SK-N-SH (cell line): ENCODE measurements at regions not wholly inside any gene's neighbourhood (a gene's known extent, or its start where the extent isn't known, plus 50 kb on each side); places are given as distances from the start of the nearest gene placed in this dataset.

Source experiments
- CTCF ChIA-PET: fragments of 300-600, 350-600 bp; formaldehyde crosslinking; extraction: SDS; loops from one replicate; lab custom pipeline; 2021; lab: Yijun Ruan, JAX
- POLR2A ChIA-PET: fragments of 350-600 bp; sonication (Branson Sonifier 250); formaldehyde crosslinking; extraction: SDS; loops from one replicate; lab custom pipeline; 2020; ENCODE audit warnings: antibody characterized with exemption, inconsistent platforms; lab: Yijun Ruan, JAX
- DNase-seq: peaks from one replicate; pipeline ENCODE4 v3.0.0; 2012
- H2AFZ ChIP-seq: fragments of 200-600 bp; sonication (generic); 2 replicates; pipeline ENCODE4 v1.8.1; 2016; ENCODE audit warnings: antibody characterized with exemption, mild to moderate bottlenecking, low read depth
- H3F3A ChIP-seq: fragments of 200-600 bp; sonication (generic); replicated peaks from 2 replicates; pipeline ENCODE3; 2016; ENCODE audit warnings: antibody characterized with exemption, mild to moderate bottlenecking; ENCODE audit not compliant: insufficient read depth
- H3K27ac ChIP-seq, 2 experiments: fragments of 200-500 bp in 1 of 2; fragments of 200-600 bp in 1 of 2; sonication (Bioruptor generic) in 1 of 2; sonication (generic), shearing (Covaris generic) in 1 of 2; 2 replicates each; pipeline versions ENCODE4 v1.5.1 to v1.6.1; 2014 to 2016; ENCODE audit warnings: low read depth in 2 of 2, inconsistent platforms in 1 of 2, low read length in 1 of 2, mild to moderate bottlenecking in 1 of 2, mixed read lengths in 1 of 2
- H3K27me3 ChIP-seq: fragments of 200-600 bp; sonication (generic), shearing (Covaris generic); 2 replicates; pipeline ENCODE4 v1.6.1; 2016; ENCODE audit warnings: mixed run types; ENCODE audit not compliant: insufficient read depth
- H3K36me3 ChIP-seq, 2 experiments: fragments of 200-500 bp in 1 of 2; fragments of 200-600 bp in 1 of 2; sonication (Bioruptor generic) in 1 of 2; sonication (generic) in 1 of 2; replicated peaks in 1 of 2; 2 replicates each; pipeline versions ENCODE3 to v1.5.1; 2014 to 2016; ENCODE audit warnings: low read length in 1 of 2, mild to moderate bottlenecking in 1 of 2; ENCODE audit not compliant: insufficient read depth in 2 of 2, control insufficient read depth in 1 of 2
- H3K4me1 ChIP-seq, 2 experiments: fragments of 200-500 bp in 1 of 2; fragments of 200-600 bp in 1 of 2; sonication (Bioruptor generic) in 1 of 2; sonication (generic), shearing (Covaris generic) in 1 of 2; 2 replicates each; pipeline versions ENCODE4 v1.5.1 to v1.6.1; 2014 to 2016; ENCODE audit warnings: low read depth in 1 of 2, low read length in 1 of 2, mixed run types in 1 of 2; ENCODE audit not compliant: insufficient read depth in 2 of 2, control insufficient read depth in 1 of 2
- H3K4me2 ChIP-seq: fragments of 200-600 bp; sonication (generic), shearing (Covaris generic); 2 replicates; pipeline ENCODE4 v1.6.1; 2017; ENCODE audit warnings: mixed run types
- H3K4me3 ChIP-seq, 2 experiments: fragments of 200-500 bp in 1 of 2; fragments of 200-600 bp in 1 of 2; sonication (Bioruptor generic) in 1 of 2; sonication (generic), shearing (Covaris generic) in 1 of 2; 2 replicates each; pipeline versions ENCODE4 v1.5.1 to v1.8.1; 2014 to 2016; ENCODE audit warnings: low read depth in 2 of 2, inconsistent platforms in 1 of 2, low read length in 1 of 2, mild to moderate bottlenecking in 1 of 2, mixed read lengths in 1 of 2, moderate library complexity in 1 of 2
- H3K79me2 ChIP-seq: fragments of 200-600 bp; sonication (generic); 2 replicates; pipeline ENCODE4 v1.8.1; 2017; ENCODE audit warnings: mild to moderate bottlenecking; ENCODE audit not compliant: insufficient read depth
- H3K9ac ChIP-seq: fragments of 200-600 bp; sonication (generic); 2 replicates; pipeline ENCODE4 v1.6.1; 2017; ENCODE audit warnings: mixed run types
- H3K9me2 ChIP-seq: fragments of 200-600 bp; sonication (generic); 2 replicates; pipeline ENCODE4 v1.6.1; 2017; ENCODE audit warnings: mixed run types
- H3K9me3 ChIP-seq: fragments of 200-600 bp; sonication (generic); 2 replicates; pipeline ENCODE4 v1.6.1; 2017; ENCODE audit warnings: mixed run types, mild to moderate bottlenecking, moderate library complexity
- H4K20me1 ChIP-seq: fragments of 200-600 bp; sonication (generic); 2 replicates; pipeline ENCODE4 v1.6.1; 2017; ENCODE audit warnings: mild to moderate bottlenecking, mixed run types; ENCODE audit not compliant: insufficient read depth
- CHD2 ChIP-seq: fragments of 150-350 bp; IDR thresholded peaks from 2 replicates; pipeline ENCODE4 v1.6.1; 2018; ENCODE audit warnings: low read length; ENCODE audit not compliant: partially characterized antibody
- CTCF ChIP-seq: fragments of 200-600 bp; sonication (generic); IDR thresholded peaks from 2 replicates; pipeline ENCODE4 v1.6.1; 2017; ENCODE audit warnings: antibody characterized with exemption, mild to moderate bottlenecking, moderate library complexity
- ELF1 ChIP-seq: IDR thresholded peaks from 2 replicates; pipeline ENCODE4 v1.4.0; 2012
- EP300 ChIP-seq, 2 experiments: IDR thresholded peaks; 2 replicates each; pipeline versions ENCODE4 v1.4.0 to v1.6.1; 2012; ENCODE audit warnings: borderline replicate concordance in 1 of 2, low read depth in 1 of 2, low read length in 1 of 2
- EZH2phosphoT487 ChIP-seq: fragments of 200-600 bp; sonication (generic); IDR thresholded peaks from 2 replicates; pipeline ENCODE4 v1.6.1; 2017; ENCODE audit warnings: low read depth, mixed run types, mild to moderate bottlenecking, antibody characterized with exemption, moderate library complexity, borderline replicate concordance
- FOSL2 ChIP-seq: IDR thresholded peaks from 2 replicates; pipeline ENCODE4 v1.4.0; 2012; ENCODE audit warnings: low read depth, mild to moderate bottlenecking, moderate library complexity, borderline replicate concordance
- FOXM1 ChIP-seq: IDR thresholded peaks from 2 replicates; pipeline ENCODE4 v1.4.0; 2012; ENCODE audit warnings: low read depth, mild to moderate bottlenecking
- GABPA ChIP-seq: IDR thresholded peaks from 2 replicates; pipeline ENCODE4 v1.4.0; 2012; ENCODE audit warnings: low read depth, mild to moderate bottlenecking
- GATA2 ChIP-seq: sonication (generic); formaldehyde crosslinking; IDR thresholded peaks from 2 replicates; pipeline ENCODE4 v1.5.0; 2020; ENCODE audit warnings: mild to moderate bottlenecking, missing genetic modification reagents
- JUND ChIP-seq: IDR thresholded peaks from 2 replicates; pipeline ENCODE4 v1.4.0; 2012
- MEF2A ChIP-seq: IDR thresholded peaks from 2 replicates; pipeline ENCODE4 v1.4.0; 2012; ENCODE audit warnings: low read depth, borderline replicate concordance
- MXI1 ChIP-seq: IDR thresholded peaks from 2 replicates; pipeline ENCODE4 v1.6.1; 2012; ENCODE audit warnings: mild to moderate bottlenecking, low read depth, low read length, improper control_type of control experiment
- NFIC ChIP-seq: IDR thresholded peaks from 2 replicates; pipeline ENCODE4 v1.4.0; 2012; ENCODE audit warnings: borderline replicate concordance
- NRF1 ChIP-seq: IDR thresholded peaks from 2 replicates; pipeline ENCODE4 v1.6.1; 2012; ENCODE audit warnings: low read depth, mild to moderate bottlenecking, low read length
- POLR2AphosphoS5 ChIP-seq: IDR thresholded peaks from 2 replicates; pipeline ENCODE4 v1.6.1; 2012; ENCODE audit warnings: low read depth, low read length
- RXRA ChIP-seq: IDR thresholded peaks from 2 replicates; pipeline ENCODE4 v1.4.0; 2012; ENCODE audit warnings: low read depth, mild to moderate bottlenecking, borderline replicate concordance
- SIN3A ChIP-seq: IDR thresholded peaks from 2 replicates; pipeline ENCODE4 v1.6.1; 2012; ENCODE audit warnings: low read depth, mild to moderate bottlenecking, low read length, moderate library complexity, borderline replicate concordance
- SMC3 ChIP-seq: IDR thresholded peaks from 2 replicates; pipeline ENCODE4 v1.6.1; 2012; ENCODE audit warnings: low read depth, low read length, improper control_type of control experiment
- TAF1 ChIP-seq: IDR thresholded peaks from 2 replicates; pipeline ENCODE4 v1.6.1; 2012; ENCODE audit warnings: low read depth, mild to moderate bottlenecking, low read length, moderate library complexity, borderline replicate concordance
- ZBTB33 ChIP-seq: IDR thresholded peaks from 2 replicates; pipeline ENCODE4 v1.4.0; 2012; ENCODE audit warnings: low read depth, borderline replicate concordance
- WGBS: methylation state at CpG from one replicate; pipeline ENCODE4 v1.1.6; 2017; ENCODE audit warnings: low lambda C conversion rate; 5-methylcytosine and 5-hydroxymethylcytosine counted together

- no peak for DNase-seq
- WGBS, result 47% methylated on average over 16 of the region's 16 CpGs
- CTCF ChIA-PET, result interaction anchor here (0.6 kb wide), 1 partner anchor 25 kb away, joined by 3 read pairs; no protein-coding TSS in a partner anchor
These were observed 1977.7 kb upstream of the LRRTM1 start for GRCh38 chr2:82282111-82282882.

GRCh38 chr2:82279367-82279766 is 1974.8 kb upstream of the LRRTM1 start:
- no peaks in the 10 kb centered on the region for H4K20me1 ChIP-seq
- no peak overlapping the region for H3K27ac ChIP-seq
- no peaks in the 10 kb centered on the region for H3K36me3 ChIP-seq
- CTCF ChIA-PET, result no interaction called here
- H3F3A ChIP-seq, result no peaks in the 10 kb centered on the region
- TF ChIP-seq FOSL2 (no peak), GABPA (no peak)
- TF ChIP-seq, all 33 proteins: peak for 0
- no peaks in the 10 kb centered on the region for H3K4me1 ChIP-seq
- H3K9ac ChIP-seq, result no peak overlapping the region
- no peaks in the 10 kb centered on the region for H3K27me3 ChIP-seq
- DNase-seq, result no peak
- POLR2A ChIA-PET, result no interaction called here
- 0% methylated on average over 1 of the region's 1 CpG for WGBS
- no peaks in the 10 kb centered on the region for H3K9me2 ChIP-seq
- no peaks in the 10 kb centered on the region for H3K9me3 ChIP-seq
- no peak overlapping the region for H3K4me3 ChIP-seq
- H3K4me2 ChIP-seq, result no peak overlapping the region
- H2AFZ ChIP-seq, result no peak overlapping the region
- H3K79me2 ChIP-seq, result no peaks in the 10 kb centered on the region

More at GRCh38 chr2:82282111-82282882, 1977.7 kb upstream of the LRRTM1 start:
- Histone ChIP-seq H3K79me2 (no peaks in the 10 kb centered on the region), H4K20me1 (no peaks in the 10 kb centered on the region), H3K9me3 (no peaks in the 10 kb centered on the region), H2AFZ (no peak overlapping the region), H3K27ac (no peak overlapping the region), H3K36me3 (no peaks in the 10 kb centered on the region), H3K9ac (no peak overlapping the region), H3K9me2 (no peaks in the 10 kb centered on the region), H3K4me3 (no peak overlapping the region), H3F3A (no peaks in the 10 kb centered on the region), H3K27me3 (no peaks in the 10 kb centered on the region), H3K4me1 (no peaks in the 10 kb centered on the region), H3K4me2 (no peak overlapping the region)
- POLR2A ChIA-PET, result no interaction called here
- TF ChIP-seq CTCF (peak; percentile 28; the same call in 1 of the 2 replicates), SIN3A (no peak), POLR2AphosphoS5 (no peak), CHD2 (no peak), ELF1 (no peak), SMC3 (no peak)

- no peak for DNase-seq
- H3K4me1 ChIP-seq, result no peaks in the 10 kb centered on the region
- H4K20me1 ChIP-seq, result no peaks in the 10 kb centered on the region
- H3K4me3 ChIP-seq, result no peak overlapping the region
- H3K79me2 ChIP-seq, result no peaks in the 10 kb centered on the region
- no peak overlapping the region for H3K9ac ChIP-seq
- no peaks in the 10 kb centered on the region for H3K9me3 ChIP-seq
- H3K36me3 ChIP-seq, result no peaks in the 10 kb centered on the region
- no peaks in the 10 kb centered on the region for H3K9me2 ChIP-seq
- no peak overlapping the region for H2AFZ ChIP-seq
- no peak overlapping the region for H3K27ac ChIP-seq
- no peak overlapping the region for H3K4me2 ChIP-seq
- H3K27me3 ChIP-seq, result no peaks in the 10 kb centered on the region
- no peaks in the 10 kb centered on the region for H3F3A ChIP-seq
- ChIA-PET POLR2A (no interaction called here), CTCF (no interaction called here)
- WGBS, result 0% methylated on average over 1 of the region's 1 CpG
- no peak for TF ChIP-seq RXRA
- TF ChIP-seq FOSL2, result no peak
- TF ChIP-seq MEF2A, result no peak
- no peak for TF ChIP-seq FOXM1
- no peak for TF ChIP-seq NFIC
- TF ChIP-seq EZH2phosphoT487, result no peak
- no peak for TF ChIP-seq ZBTB33
- TF ChIP-seq NRF1, result no peak
- TF ChIP-seq JUND, result no peak
- no peak for TF ChIP-seq MXI1
- TF ChIP-seq GATA2 (CRISPR knock-in tag), result no peak
- no peak for TF ChIP-seq TAF1
- TF ChIP-seq EP300 (IDR thresholded peaks at IDR 0.05; ENCODE audit: borderline replicate concordance in 1 of 2, low read depth in 1 of 2, low read length in 1 of 2), result no peak
- TF ChIP-seq ELF1, result no peak
These were observed 1973.9 kb upstream of the LRRTM1 start for GRCh38 chr2:82278416-82278815.
